ENCODE measurements at regions not wholly inside any gene's neighbourhood (a gene's known extent, or its start where the extent isn't known, plus 50 kb on each side); places are given as distances from the start of the nearest gene placed in this dataset.
"Not testable (repeated sequence)": the region's sequence is repeated elsewhere in the genome, so short reads cannot be mapped to it uniquely, and the experiment has no call there.

DNA sequence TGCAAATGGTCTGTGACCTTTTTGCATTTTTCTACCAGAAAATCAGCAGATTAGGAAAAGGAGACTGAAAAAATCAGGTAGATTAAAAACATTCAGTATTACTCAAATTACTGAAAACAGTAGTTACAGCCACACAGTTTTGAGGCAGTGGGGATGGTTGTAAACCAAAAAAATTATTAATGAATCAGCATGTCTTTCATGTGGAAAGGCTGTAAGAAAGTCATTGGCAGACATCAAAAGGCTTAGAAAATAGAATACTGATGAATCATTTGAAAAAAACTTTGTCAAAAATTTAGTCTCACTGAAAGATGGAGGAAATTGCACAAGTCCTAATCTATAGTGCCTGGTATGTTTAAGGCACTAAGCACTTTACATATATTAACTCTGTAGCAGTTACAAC, 133.9 kb upstream of the GCFC2 start:
- TF ChIP-seq, protein P1, sequence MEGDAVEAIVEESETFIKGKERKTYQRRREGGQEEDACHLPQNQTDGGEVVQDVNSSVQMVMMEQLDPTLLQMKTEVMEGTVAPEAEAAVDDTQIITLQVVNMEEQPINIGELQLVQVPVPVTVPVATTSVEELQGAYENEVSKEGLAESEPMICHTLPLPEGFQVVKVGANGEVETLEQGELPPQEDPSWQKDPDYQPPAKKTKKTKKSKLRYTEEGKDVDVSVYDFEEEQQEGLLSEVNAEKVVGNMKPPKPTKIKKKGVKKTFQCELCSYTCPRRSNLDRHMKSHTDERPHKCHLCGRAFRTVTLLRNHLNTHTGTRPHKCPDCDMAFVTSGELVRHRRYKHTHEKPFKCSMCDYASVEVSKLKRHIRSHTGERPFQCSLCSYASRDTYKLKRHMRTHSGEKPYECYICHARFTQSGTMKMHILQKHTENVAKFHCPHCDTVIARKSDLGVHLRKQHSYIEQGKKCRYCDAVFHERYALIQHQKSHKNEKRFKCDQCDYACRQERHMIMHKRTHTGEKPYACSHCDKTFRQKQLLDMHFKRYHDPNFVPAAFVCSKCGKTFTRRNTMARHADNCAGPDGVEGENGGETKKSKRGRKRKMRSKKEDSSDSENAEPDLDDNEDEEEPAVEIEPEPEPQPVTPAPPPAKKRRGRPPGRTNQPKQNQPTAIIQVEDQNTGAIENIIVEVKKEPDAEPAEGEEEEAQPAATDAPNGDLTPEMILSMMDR (IDR thresholded peaks at IDR 0.05): no peak
- TF ChIP-seq ZFX (IDR thresholded peaks at IDR 0.05; ENCODE audit: borderline replicate concordance): no peak
- H3K27ac ChIP-seq: no peak overlapping the region

DNA sequence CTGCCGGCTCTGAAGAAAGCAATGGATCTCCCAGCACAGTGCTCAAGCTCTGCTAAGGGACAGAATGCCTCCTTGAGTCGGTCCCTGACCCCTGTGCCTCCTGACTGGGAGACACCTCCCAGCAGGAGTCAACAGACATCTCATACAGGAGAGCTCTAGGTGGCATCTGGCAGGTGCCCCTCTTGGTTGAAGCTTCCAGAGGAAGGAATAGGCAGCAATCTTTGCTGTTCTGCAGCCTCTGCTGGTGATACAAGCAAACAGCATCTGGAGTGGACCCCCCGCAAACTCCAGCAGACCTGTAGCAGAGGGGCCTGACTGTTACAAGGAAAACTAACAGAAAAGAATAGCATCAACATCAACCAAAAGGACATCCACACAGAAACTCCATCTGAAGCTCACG, 123.9 kb upstream of the GCFC2 start:
- not testable (repeated sequence) for H3K27ac ChIP-seq

DNA sequence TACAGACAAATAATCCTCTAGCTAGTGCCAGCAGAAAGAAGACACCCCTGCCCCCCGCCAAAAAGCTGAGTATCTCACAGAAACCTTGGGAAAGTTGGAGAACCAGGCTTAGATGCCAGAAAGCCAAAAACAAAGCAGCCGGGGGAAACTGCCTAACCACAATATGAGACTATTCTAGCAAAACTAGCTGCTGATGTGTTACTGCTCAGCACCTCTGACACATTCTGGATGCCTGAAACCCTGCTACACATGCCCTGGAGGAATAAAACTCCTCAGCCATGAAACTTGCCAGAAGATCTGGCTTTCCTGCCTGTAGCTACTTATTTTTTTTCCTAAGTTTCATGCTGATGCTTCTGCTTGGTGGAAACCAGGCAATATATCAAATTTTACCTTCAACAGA, 122.7 kb upstream of the GCFC2 start:
- no peak overlapping the region for H3K27ac ChIP-seq

DNA sequence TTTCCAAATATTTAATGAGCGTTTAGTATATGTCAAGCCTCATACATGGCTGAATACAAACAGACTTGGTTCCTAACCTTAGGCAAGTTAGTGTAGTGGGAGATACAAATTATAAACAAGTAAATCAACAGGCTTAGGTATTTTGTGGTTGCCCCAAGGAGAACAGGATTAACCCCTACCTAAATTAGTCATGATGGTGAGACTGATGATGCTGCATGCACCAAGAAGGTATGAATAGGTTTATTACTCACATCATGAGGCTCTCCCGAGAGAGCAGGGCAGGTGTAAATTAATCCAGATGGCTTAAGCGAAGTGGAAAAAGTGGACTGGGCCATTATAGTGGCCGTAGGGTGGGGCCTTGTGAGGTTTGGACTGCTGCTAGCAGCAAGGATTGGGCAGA, 118.1 kb upstream of the GCFC2 start:
- TF ChIP-seq, protein P1 (IDR thresholded peaks at IDR 0.05): no peak
- no peak for TF ChIP-seq ZFX (IDR thresholded peaks at IDR 0.05; ENCODE audit: borderline replicate concordance)
- no peak overlapping the region for H3K27ac ChIP-seq

More for the DNA sequence above, 122.7 kb upstream of the GCFC2 start:
- TF ChIP-seq ZFX (IDR thresholded peaks at IDR 0.05; ENCODE audit: borderline replicate concordance): no peak
- TF ChIP-seq, protein P1 (IDR thresholded peaks at IDR 0.05): no peak

DNA sequence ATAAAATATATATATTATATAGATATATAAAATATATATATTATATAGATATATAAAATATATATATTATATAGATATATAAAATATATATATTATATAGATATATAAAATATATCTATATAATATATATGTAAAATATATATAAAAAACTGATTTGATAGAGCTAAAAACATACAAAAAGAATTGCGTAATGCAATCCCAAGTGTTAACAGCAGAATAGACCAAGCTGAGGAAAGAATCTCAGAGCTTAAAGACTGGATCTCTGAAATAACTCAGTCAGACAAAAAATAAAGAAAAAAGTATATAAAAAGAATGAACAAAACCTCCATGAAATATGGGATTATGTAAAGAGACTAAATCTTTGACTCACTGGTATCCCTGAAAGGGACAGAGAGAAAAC, 112.8 kb upstream of the GCFC2 start:
- H3K27ac ChIP-seq: not testable (repeated sequence)

DNA sequence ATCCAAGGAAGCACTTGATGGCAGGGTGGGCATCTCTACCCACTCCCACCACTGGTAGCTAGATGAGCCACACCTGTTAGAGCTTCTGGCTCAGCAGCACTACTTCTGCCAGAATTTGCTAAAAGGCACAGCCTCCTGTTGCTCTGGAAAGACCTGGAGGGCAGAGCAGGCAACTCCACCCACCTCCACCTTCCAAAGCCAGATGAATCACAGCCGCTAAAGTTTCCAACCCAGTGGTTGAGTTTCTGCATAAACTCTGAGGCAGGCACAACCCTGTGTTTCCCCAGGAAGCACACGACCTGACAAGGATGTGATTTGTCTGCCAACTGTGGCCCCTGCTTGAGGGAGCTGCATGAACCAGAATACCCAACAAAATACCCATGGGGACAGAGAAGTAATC, 111.6 kb upstream of the GCFC2 start:
- no peak overlapping the region for H3K27ac ChIP-seq
- no peak for TF ChIP-seq ZFX (IDR thresholded peaks at IDR 0.05; ENCODE audit: borderline replicate concordance)
- TF ChIP-seq, protein P1 (IDR thresholded peaks at IDR 0.05): no peak

DNA sequence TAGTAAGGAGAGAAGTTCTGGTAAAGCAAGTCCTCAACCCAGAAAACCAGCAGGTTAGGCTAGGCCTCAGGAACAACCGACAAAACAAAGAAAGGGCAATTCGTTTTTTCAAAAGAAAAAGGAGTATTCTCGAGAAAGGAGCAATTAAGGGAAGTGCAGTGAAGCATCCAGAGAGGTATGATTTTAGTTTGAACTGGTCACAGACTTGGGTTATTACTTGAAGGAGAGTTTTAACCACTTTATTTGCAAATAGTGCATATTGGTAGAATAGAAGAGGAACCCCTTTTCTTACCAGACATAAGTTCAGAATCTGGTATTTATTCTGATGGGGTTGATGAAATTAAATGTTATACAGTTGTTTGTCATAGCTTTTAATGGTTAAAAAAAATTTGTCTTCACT, 110.0 kb upstream of the GCFC2 start:
- H3K27ac ChIP-seq: no peak overlapping the region
- TF ChIP-seq, protein P1 (IDR thresholded peaks at IDR 0.05): no peak
- no peak for TF ChIP-seq ZFX (IDR thresholded peaks at IDR 0.05; ENCODE audit: borderline replicate concordance)

DNA sequence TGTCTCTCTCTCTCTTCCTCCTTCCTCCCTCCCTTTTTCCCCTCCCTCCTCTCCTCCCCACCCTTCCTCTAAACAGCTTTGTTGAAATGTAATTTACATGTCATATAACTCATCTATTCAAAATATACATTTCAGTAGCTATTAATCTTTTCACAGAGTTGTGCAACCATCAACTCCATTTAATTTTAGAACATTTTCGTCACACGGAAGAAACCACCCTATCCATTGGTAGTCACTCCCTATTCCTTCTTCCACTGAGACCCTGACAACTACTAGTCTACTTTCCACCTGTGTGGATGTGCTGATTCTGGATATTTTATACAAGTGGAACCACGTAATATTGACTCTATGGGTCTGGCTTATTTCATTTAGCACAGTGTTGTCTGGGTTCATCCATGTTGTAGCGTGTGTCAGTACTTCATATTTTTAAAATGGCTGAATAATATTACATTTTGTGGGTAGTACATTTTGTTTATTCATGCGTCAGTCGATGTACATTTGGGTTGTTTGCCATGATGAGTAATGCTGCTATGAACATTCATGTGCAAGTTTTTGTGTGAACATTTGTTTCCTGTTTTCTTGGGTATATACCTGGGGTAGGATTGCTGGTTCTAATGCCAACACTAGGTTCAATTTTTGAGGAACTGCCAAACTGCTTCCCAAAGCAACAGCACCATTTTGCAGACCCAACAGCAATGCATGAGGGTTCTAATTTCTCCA, 100.1 kb upstream of the GCFC2 start:
- TF ChIP-seq, protein P1 (IDR thresholded peaks at IDR 0.05): no peak
- TF ChIP-seq ZFX (IDR thresholded peaks at IDR 0.05; ENCODE audit: borderline replicate concordance): no peak
- H3K27ac ChIP-seq: no peak overlapping the region
